Effector memory CD8-positive, alpha-beta T cell (primary cell): ENCODE measurements at regions not wholly inside any gene's neighbourhood (a gene's known extent, or its start where the extent isn't known, plus 50 kb on each side); places are given as distances from the start of the nearest gene placed in this dataset.

Experiments
- ATAC-seq: fragments of 150-1000 bp; cut with Tn5 transposase; replicated peaks from 2 replicates; pipeline ENCODE4 v1.10.0; 2021; ENCODE audit warnings: mild to moderate bottlenecking, moderate library complexity
- DNase-seq, 3 experiments: peaks; one replicate each; pipeline ENCODE4 v3.0.0; 2021
- H3K27ac Mint-ChIP-seq, 2 donors: one replicate each; pipeline ENCODE4 v1.8.0; 2022; ENCODE audit warnings: mild to moderate bottlenecking in 2 of 2, mixed read lengths in 2 of 2, moderate library complexity in 2 of 2
- H3K27me3 Mint-ChIP-seq, 2 donors: one replicate each; pipeline ENCODE4 v1.8.0; 2022; ENCODE audit warnings: mixed read lengths in 2 of 2
- H3K36me3 Mint-ChIP-seq: one replicate; pipeline ENCODE4 v1.8.0; 2022; ENCODE audit warnings: mild to moderate bottlenecking, moderate library complexity, mixed read lengths; ENCODE audit not compliant: insufficient read depth
- H3K4me1 Mint-ChIP-seq, 2 donors: one replicate each; pipeline ENCODE4 v1.8.0; 2022; ENCODE audit warnings: low read depth in 2 of 2, mixed read lengths in 2 of 2
- H3K4me3 Mint-ChIP-seq, 2 donors: one replicate each; pipeline ENCODE4 v1.8.0; 2022; ENCODE audit warnings: mild to moderate bottlenecking in 2 of 2, mixed read lengths in 2 of 2, moderate library complexity in 2 of 2
- H3K9me3 Mint-ChIP-seq, 2 donors: one replicate each; pipeline ENCODE4 v1.8.0; 2022; ENCODE audit warnings: mixed read lengths in 2 of 2

GRCh38 chr11:35083431-35084238 lies 55.3 kb upstream of the CD44 start:
- Mint-ChIP-seq H3K4me3 (peak overlapping the region; percentile 79 to 84), H3K36me3 (peaks cover 23% of the 10 kb centered on the region), H3K9me3 (no peaks in the 10 kb centered on the region), H3K27ac (peak overlapping the region; percentile 97 to 100), H3K4me1 (peaks cover 62 to 75% of the 10 kb centered on the region in 2 donors), H3K27me3 (no peaks in the 10 kb centered on the region)
- ATAC-seq (peak; percentile 69), DNase-seq (peak; percentile 65 to 70 (median 66))

GRCh38 chr11:35084817-35085440 lies 54.0 kb upstream of the CD44 start:
- no peak for ATAC-seq
- H3K4me1 Mint-ChIP-seq: peaks cover 54 to 66% of the 10 kb centered on the region in 2 donors
- peaks cover 23% of the 10 kb centered on the region for H3K36me3 Mint-ChIP-seq
- no peak for DNase-seq
- H3K4me3 Mint-ChIP-seq: no peak overlapping the region
- H3K9me3 Mint-ChIP-seq: no peaks in the 10 kb centered on the region
- peak overlapping the region; percentile 97 to 100 for H3K27ac Mint-ChIP-seq
- no peaks in the 10 kb centered on the region for H3K27me3 Mint-ChIP-seq

- no peak for DNase-seq
- peaks cover 49 to 59% of the 10 kb centered on the region in 2 donors for H3K4me1 Mint-ChIP-seq
- peaks cover 23% of the 10 kb centered on the region for H3K36me3 Mint-ChIP-seq
- no peak for ATAC-seq
- no peaks in the 10 kb centered on the region for H3K27me3 Mint-ChIP-seq
- H3K9me3 Mint-ChIP-seq: no peaks in the 10 kb centered on the region
- H3K4me3 Mint-ChIP-seq: no peak overlapping the region
- H3K27ac Mint-ChIP-seq: peak overlapping the region in 1 of 2 donors; percentile 100
Measured at GRCh38 chr11:35085531-35086165, 53.3 kb upstream of the CD44 start.

GRCh38 chr11:35087648-35088047 lies 51.3 kb upstream of the CD44 start:
- DNase-seq: no peak
- H3K4me3 Mint-ChIP-seq: no peak overlapping the region
- no peak overlapping the region for H3K27ac Mint-ChIP-seq
- peaks cover 15% of the 10 kb centered on the region for H3K36me3 Mint-ChIP-seq
- no peaks in the 10 kb centered on the region for H3K9me3 Mint-ChIP-seq
- no peak for ATAC-seq
- no peaks in the 10 kb centered on the region for H3K27me3 Mint-ChIP-seq
- H3K4me1 Mint-ChIP-seq: peaks cover 34 to 48% of the 10 kb centered on the region in 2 donors

GRCh38 chr11:35088226-35088625 lies 50.7 kb upstream of the CD44 start:
- H3K4me3 Mint-ChIP-seq: no peak overlapping the region

GRCh38 chr11:35088676-35089075 lies 50.3 kb upstream of the CD44 start:
- Mint-ChIP-seq H3K4me1 (peaks cover 24 to 39% of the 10 kb centered on the region in 2 donors), H3K27ac (peak overlapping the region in 1 of 2 donors; percentile 48), H3K4me3 (no peak overlapping the region), H3K36me3 (peaks cover 4% of the 10 kb centered on the region), H3K27me3 (no peaks in the 10 kb centered on the region), H3K9me3 (no peaks in the 10 kb centered on the region)
- ATAC-seq (no peak), DNase-seq (no peak)

More at GRCh38 chr11:35088226-35088625, 50.7 kb upstream of the CD44 start:
- H3K36me3 Mint-ChIP-seq: peaks cover 9% of the 10 kb centered on the region
- H3K9me3 Mint-ChIP-seq: no peaks in the 10 kb centered on the region
- DNase-seq (no peak), ATAC-seq (no peak)
- no peaks in the 10 kb centered on the region for H3K27me3 Mint-ChIP-seq
- peak overlapping the region in 1 of 2 donors; percentile 48 for H3K27ac Mint-ChIP-seq
- peaks cover 28 to 44% of the 10 kb centered on the region in 2 donors for H3K4me1 Mint-ChIP-seq
